ENCODE measurements at regions not wholly inside any gene's neighbourhood (a gene's known extent, or its start where the extent isn't known, plus 50 kb on each side); places are given as distances from the start of the nearest gene placed in this dataset.

GRCh38 chr4:37771771-37772170 is 54.7 kb upstream of the PGM2 start:
- Histone ChIP-seq H3K27ac (ENCODE audit: low read depth in 1 of 3, low read length in 2 of 3) (no peak overlapping the region), H3K4me3 (ENCODE audit: low read depth in 1 of 3, low read length in 3 of 3) (no peak overlapping the region), H3K9me3 (ENCODE audit: control insufficient read depth in 2 of 2, insufficient read depth in 1 of 2, low read depth in 1 of 2, low read length in 1 of 2) (no peaks in the 10 kb centered on the region), H3K36me3 (ENCODE audit: control insufficient read depth in 3 of 3, insufficient read depth in 2 of 3, low read depth in 1 of 3, low read length in 3 of 3) (no peaks in the 10 kb centered on the region), H3K4me1 (ENCODE audit: control insufficient read depth in 3 of 3, insufficient read depth in 2 of 3, low read depth in 1 of 3, low read length in 2 of 3) (no peaks in the 10 kb centered on the region), H3K27me3 (ENCODE audit: control insufficient read depth in 3 of 3, insufficient read depth in 3 of 3, low read length in 3 of 3) (no peaks in the 10 kb centered on the region)
- no peak for FAIRE-seq
- no peak for DNase-seq
- WGBS, 3 donors = 55 to 68% (median 65%) methylated on average over 2 of the region's 2 CpGs

GRCh38 chr4:37770016-37770415 is 56.5 kb upstream of the PGM2 start:
- WGBS, 3 donors = 78 to 86% (median 80%) methylated on average over 2 of the region's 2 CpGs
- H3K36me3 ChIP-seq (ENCODE audit: control insufficient read depth in 3 of 3, insufficient read depth in 2 of 3, low read depth in 1 of 3, low read length in 3 of 3) = no peaks in the 10 kb centered on the region
- FAIRE-seq = no peak
- no peak for DNase-seq
- H3K4me3 ChIP-seq (ENCODE audit: low read depth in 1 of 3, low read length in 3 of 3) = no peak overlapping the region
- H3K27me3 ChIP-seq (ENCODE audit: control insufficient read depth in 3 of 3, insufficient read depth in 3 of 3, low read length in 3 of 3) = no peaks in the 10 kb centered on the region
- H3K9me3 ChIP-seq (ENCODE audit: control insufficient read depth in 2 of 2, insufficient read depth in 1 of 2, low read depth in 1 of 2, low read length in 1 of 2) = no peaks in the 10 kb centered on the region
- H3K4me1 ChIP-seq (ENCODE audit: control insufficient read depth in 3 of 3, insufficient read depth in 2 of 3, low read depth in 1 of 3, low read length in 2 of 3) = no peaks in the 10 kb centered on the region
- H3K27ac ChIP-seq (ENCODE audit: low read depth in 1 of 3, low read length in 2 of 3) = no peak overlapping the region

- FAIRE-seq (no peak), DNase-seq (no peak)
- 92 to 97% (median 94%) methylated on average over 4 of the region's 4 CpGs for WGBS, 3 donors
- Histone ChIP-seq H3K4me3 (ENCODE audit: low read depth in 1 of 3, low read length in 3 of 3) (no peak overlapping the region), H3K27me3 (ENCODE audit: control insufficient read depth in 3 of 3, insufficient read depth in 3 of 3, low read length in 3 of 3) (no peaks in the 10 kb centered on the region), H3K9me3 (ENCODE audit: control insufficient read depth in 2 of 2, insufficient read depth in 1 of 2, low read depth in 1 of 2, low read length in 1 of 2) (no peaks in the 10 kb centered on the region), H3K27ac (ENCODE audit: low read depth in 1 of 3, low read length in 2 of 3) (no peak overlapping the region), H3K36me3 (ENCODE audit: control insufficient read depth in 3 of 3, insufficient read depth in 2 of 3, low read depth in 1 of 3, low read length in 3 of 3) (no peaks in the 10 kb centered on the region), H3K4me1 (ENCODE audit: control insufficient read depth in 3 of 3, insufficient read depth in 2 of 3, low read depth in 1 of 3, low read length in 2 of 3) (no peaks in the 10 kb centered on the region)
Observed at GRCh38 chr4:37769391-37769989, 57.0 kb upstream of the PGM2 start.

GRCh38 chr4:37767546-37767945 is 58.9 kb upstream of the PGM2 start:
- DNase-seq (peak; percentile 9 to 26), FAIRE-seq (no peak)
- peaks cover 0 to 7% (median 0%) of the 10 kb centered on the region in 3 donors for H3K4me1 ChIP-seq (ENCODE audit: control insufficient read depth in 3 of 3, insufficient read depth in 2 of 3, low read depth in 1 of 3, low read length in 2 of 3)
- WGBS, 3 donors = 36 to 54% (median 44%) methylated on average over 5 of the region's 5 CpGs
- no peaks in the 10 kb centered on the region for H3K9me3 ChIP-seq (ENCODE audit: control insufficient read depth in 2 of 2, insufficient read depth in 1 of 2, low read depth in 1 of 2, low read length in 1 of 2)
- no peak overlapping the region for H3K27ac ChIP-seq (ENCODE audit: low read depth in 1 of 3, low read length in 2 of 3)
- H3K4me3 ChIP-seq (ENCODE audit: low read depth in 1 of 3, low read length in 3 of 3) = no peak overlapping the region
- no peaks in the 10 kb centered on the region for H3K36me3 ChIP-seq (ENCODE audit: control insufficient read depth in 3 of 3, insufficient read depth in 2 of 3, low read depth in 1 of 3, low read length in 3 of 3)
- no peaks in the 10 kb centered on the region for H3K27me3 ChIP-seq (ENCODE audit: control insufficient read depth in 3 of 3, insufficient read depth in 3 of 3, low read length in 3 of 3)

- Histone ChIP-seq H3K4me3 (ENCODE audit: low read depth in 1 of 3, low read length in 3 of 3) (no peak overlapping the region), H3K4me1 (ENCODE audit: control insufficient read depth in 3 of 3, insufficient read depth in 2 of 3, low read depth in 1 of 3, low read length in 2 of 3) (peaks cover 0 to 8% (median 0%) of the 10 kb centered on the region in 3 donors), H3K36me3 (ENCODE audit: control insufficient read depth in 3 of 3, insufficient read depth in 2 of 3, low read depth in 1 of 3, low read length in 3 of 3) (no peaks in the 10 kb centered on the region), H3K9me3 (ENCODE audit: control insufficient read depth in 2 of 2, insufficient read depth in 1 of 2, low read depth in 1 of 2, low read length in 1 of 2) (no peaks in the 10 kb centered on the region), H3K27me3 (ENCODE audit: control insufficient read depth in 3 of 3, insufficient read depth in 3 of 3, low read length in 3 of 3) (no peaks in the 10 kb centered on the region), H3K27ac (ENCODE audit: low read depth in 1 of 3, low read length in 2 of 3) (no peak overlapping the region)
- DNase-seq = no peak
- 80 to 100% (median 95%) methylated on average over 2 of the region's 2 CpGs for WGBS, 3 donors
- no peak for FAIRE-seq
Observed at GRCh38 chr4:37767019-37767418, 59.5 kb upstream of the PGM2 start.

- H3K27me3 ChIP-seq (ENCODE audit: control insufficient read depth in 3 of 3, insufficient read depth in 3 of 3, low read length in 3 of 3) = no peaks in the 10 kb centered on the region
- peaks cover 0 to 8% (median 0%) of the 10 kb centered on the region in 3 donors for H3K4me1 ChIP-seq (ENCODE audit: control insufficient read depth in 3 of 3, insufficient read depth in 2 of 3, low read depth in 1 of 3, low read length in 2 of 3)
- DNase-seq = no peak
- no peak overlapping the region for H3K27ac ChIP-seq (ENCODE audit: low read depth in 1 of 3, low read length in 2 of 3)
- H3K36me3 ChIP-seq (ENCODE audit: control insufficient read depth in 3 of 3, insufficient read depth in 2 of 3, low read depth in 1 of 3, low read length in 3 of 3) = no peaks in the 10 kb centered on the region
- FAIRE-seq = no peak
- no peaks in the 10 kb centered on the region for H3K9me3 ChIP-seq (ENCODE audit: control insufficient read depth in 2 of 2, insufficient read depth in 1 of 2, low read depth in 1 of 2, low read length in 1 of 2)
- WGBS, 3 donors = 71 to 80% (median 79%) methylated on average over 1 of the region's 1 CpG
- H3K4me3 ChIP-seq (ENCODE audit: low read depth in 1 of 3, low read length in 3 of 3) = no peak overlapping the region
Observed at GRCh38 chr4:37765741-37766140, 60.7 kb upstream of the PGM2 start.

- H3K4me3 ChIP-seq (ENCODE audit: low read depth in 1 of 3, low read length in 3 of 3) = no peak overlapping the region
- H3K36me3 ChIP-seq (ENCODE audit: control insufficient read depth in 3 of 3, insufficient read depth in 2 of 3, low read depth in 1 of 3, low read length in 3 of 3) = no peaks in the 10 kb centered on the region
- no peak for FAIRE-seq
- peaks cover 0 to 8% (median 0%) of the 10 kb centered on the region in 3 donors for H3K4me1 ChIP-seq (ENCODE audit: control insufficient read depth in 3 of 3, insufficient read depth in 2 of 3, low read depth in 1 of 3, low read length in 2 of 3)
- peak; percentile 15 to 33 for DNase-seq
- H3K27ac ChIP-seq (ENCODE audit: low read depth in 1 of 3, low read length in 2 of 3) = no peak overlapping the region
- no peaks in the 10 kb centered on the region for H3K9me3 ChIP-seq (ENCODE audit: control insufficient read depth in 2 of 2, insufficient read depth in 1 of 2, low read depth in 1 of 2, low read length in 1 of 2)
- no peaks in the 10 kb centered on the region for H3K27me3 ChIP-seq (ENCODE audit: control insufficient read depth in 3 of 3, insufficient read depth in 3 of 3, low read length in 3 of 3)
- 26 to 51% (median 37%) methylated on average over 4 of the region's 4 CpGs for WGBS, 3 donors
Observed at GRCh38 chr4:37763831-37764230, 62.7 kb upstream of the PGM2 start.

GRCh38 chr4:37762991-37763368 is 63.5 kb upstream of the PGM2 start:
- DNase-seq (peak in 1 of 2 donors; percentile 14), FAIRE-seq (no peak)
- 61 to 68% (median 61%) methylated on average over 4 of the region's 4 CpGs for WGBS, 3 donors
- Histone ChIP-seq H3K27ac (ENCODE audit: low read depth in 1 of 3, low read length in 2 of 3) (no peak overlapping the region), H3K4me3 (ENCODE audit: low read depth in 1 of 3, low read length in 3 of 3) (no peak overlapping the region), H3K9me3 (ENCODE audit: control insufficient read depth in 2 of 2, insufficient read depth in 1 of 2, low read depth in 1 of 2, low read length in 1 of 2) (no peaks in the 10 kb centered on the region), H3K36me3 (ENCODE audit: control insufficient read depth in 3 of 3, insufficient read depth in 2 of 3, low read depth in 1 of 3, low read length in 3 of 3) (no peaks in the 10 kb centered on the region), H3K27me3 (ENCODE audit: control insufficient read depth in 3 of 3, insufficient read depth in 3 of 3, low read length in 3 of 3) (no peaks in the 10 kb centered on the region), H3K4me1 (ENCODE audit: control insufficient read depth in 3 of 3, insufficient read depth in 2 of 3, low read depth in 1 of 3, low read length in 2 of 3) (peaks cover 0 to 8% (median 0%) of the 10 kb centered on the region in 3 donors)
